ENCODE measurements at regions not wholly inside any gene's neighbourhood (a gene's known extent, or its start where the extent isn't known, plus 50 kb on each side); places are given as distances from the start of the nearest gene placed in this dataset.

GRCh38 chr3:162329514-162329913 is 832.9 kb downstream of the OTOL1 start:
- no peaks in the 10 kb centered on the region for H3K9me2 ChIP-seq (ENCODE audit: insufficient read depth, low read length)
- H4K20me1 ChIP-seq (ENCODE audit: insufficient read depth, low read length), result no peaks in the 10 kb centered on the region
- no TSS peak for BruUV-seq (replicated peaks)
- ChIA-PET POLR2A (interaction anchor here (1.0 kb wide), 1 partner anchor 9 kb away, joined by 3 read pairs; no protein-coding TSS in a partner anchor), CTCF (ENCODE audit: unreplicated experiment) (no interaction called here)
- H3K79me2 ChIP-seq (ENCODE audit: insufficient read depth, low read depth, low read length), result no peaks in the 10 kb centered on the region
- no peak overlapping the region for H3K4me3 ChIP-seq (ENCODE audit: low read depth, low read length, poor library complexity, severe bottlenecking)
- no peaks in the 10 kb centered on the region for H3K4me1 ChIP-seq (ENCODE audit: insufficient read depth, low read length, poor library complexity, severe bottlenecking)
- no peak overlapping the region for H2AFZ ChIP-seq (ENCODE audit: low read length)
- DNase-seq (ENCODE audit: low spot score), result no peak
- no peak overlapping the region for H3K27ac ChIP-seq (ENCODE audit: low read depth, low read length, poor library complexity, severe bottlenecking)
- no peaks in the 10 kb centered on the region for H3K36me3 ChIP-seq (ENCODE audit: insufficient read depth, low read length)
- intact Hi-C loops (cut with micrococcal nuclease; ENCODE audit: unreplicated experiment), result no loop called here
- TF ChIP-seq EZH2phosphoT487 (IDR thresholded peaks at IDR 0.05; ENCODE audit: borderline replicate concordance, low read depth, low read length) (no peak), CTCF (conservative IDR thresholded peaks at IDR 0.05; ENCODE audit: low read length) (no peak)
- no peak overlapping the region for H3K4me2 ChIP-seq (ENCODE audit: low read length)
- H3K9me3 ChIP-seq (ENCODE audit: low read length), result no peaks in the 10 kb centered on the region

DNA sequence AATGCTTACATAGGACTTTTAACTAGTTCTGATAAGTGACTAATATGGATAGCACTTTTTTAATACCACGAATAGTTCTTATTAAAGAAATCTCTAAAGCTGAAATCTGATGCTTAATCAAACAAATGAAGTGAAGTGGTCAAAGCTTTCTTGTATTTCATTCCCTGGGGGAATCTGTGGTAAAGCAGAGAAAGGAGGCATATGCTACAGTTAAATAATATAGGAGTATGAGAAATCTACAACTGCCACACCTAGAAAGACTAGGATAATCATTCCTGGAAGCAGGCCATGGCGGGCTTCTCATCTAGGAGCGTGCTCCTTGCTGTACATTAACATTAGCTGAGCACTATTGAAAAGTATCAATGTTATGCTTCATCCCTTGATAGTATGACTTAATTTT is 835.7 kb downstream of the OTOL1 start:
- Histone ChIP-seq H3K4me1 (ENCODE audit: insufficient read depth, low read length, poor library complexity, severe bottlenecking) (no peaks in the 10 kb centered on the region), H3K4me2 (ENCODE audit: low read length) (no peak overlapping the region), H3K36me3 (ENCODE audit: insufficient read depth, low read length) (no peaks in the 10 kb centered on the region), H3K4me3 (ENCODE audit: low read depth, low read length, poor library complexity, severe bottlenecking) (no peak overlapping the region), H2AFZ (ENCODE audit: low read length) (no peak overlapping the region), H3K9me3 (ENCODE audit: low read length) (no peaks in the 10 kb centered on the region), H3K79me2 (ENCODE audit: insufficient read depth, low read depth, low read length) (no peaks in the 10 kb centered on the region), H3K27ac (ENCODE audit: low read depth, low read length, poor library complexity, severe bottlenecking) (no peak overlapping the region), H3K9me2 (ENCODE audit: insufficient read depth, low read length) (no peaks in the 10 kb centered on the region), H4K20me1 (ENCODE audit: insufficient read depth, low read length) (no peaks in the 10 kb centered on the region)
- DNase-seq (ENCODE audit: low spot score), result no peak
- POLR2A ChIA-PET, result interaction anchor here (1.4 kb wide), 1 partner anchor 13 kb away, joined by 4 read pairs; no protein-coding TSS in a partner anchor
- BruUV-seq (replicated peaks), result no TSS peak
- intact Hi-C loops (cut with micrococcal nuclease; ENCODE audit: unreplicated experiment), result no loop called here
- TF ChIP-seq EZH2phosphoT487 (IDR thresholded peaks at IDR 0.05; ENCODE audit: borderline replicate concordance, low read depth, low read length), result no peak
- TF ChIP-seq CTCF (conservative IDR thresholded peaks at IDR 0.05; ENCODE audit: low read length), result no peak
- CTCF ChIA-PET (ENCODE audit: unreplicated experiment), result interaction anchor here (0.9 kb wide), 1 partner anchor 12 kb away, joined by 3 read pairs; no protein-coding TSS in a partner anchor

GRCh38 chr3:162334537-162334936 is 837.9 kb downstream of the OTOL1 start:
- intact Hi-C loops (cut with micrococcal nuclease; ENCODE audit: unreplicated experiment), result no loop called here
- Histone ChIP-seq H3K79me2 (ENCODE audit: insufficient read depth, low read depth, low read length) (no peaks in the 10 kb centered on the region), H3K4me2 (ENCODE audit: low read length) (no peak overlapping the region), H2AFZ (ENCODE audit: low read length) (no peak overlapping the region), H3K4me3 (ENCODE audit: low read depth, low read length, poor library complexity, severe bottlenecking) (no peak overlapping the region), H3K9me2 (ENCODE audit: insufficient read depth, low read length) (no peaks in the 10 kb centered on the region), H3K9me3 (ENCODE audit: low read length) (no peaks in the 10 kb centered on the region), H3K4me1 (ENCODE audit: insufficient read depth, low read length, poor library complexity, severe bottlenecking) (no peaks in the 10 kb centered on the region), H4K20me1 (ENCODE audit: insufficient read depth, low read length) (no peaks in the 10 kb centered on the region), H3K36me3 (ENCODE audit: insufficient read depth, low read length) (no peaks in the 10 kb centered on the region), H3K27ac (ENCODE audit: low read depth, low read length, poor library complexity, severe bottlenecking) (no peak overlapping the region)
- ChIA-PET POLR2A (no interaction called here), CTCF (ENCODE audit: unreplicated experiment) (no interaction called here)
- no TSS peak for BruUV-seq (replicated peaks)
- TF ChIP-seq CTCF (conservative IDR thresholded peaks at IDR 0.05; ENCODE audit: low read length) (no peak), EZH2phosphoT487 (IDR thresholded peaks at IDR 0.05; ENCODE audit: borderline replicate concordance, low read depth, low read length) (no peak)
- no peak for DNase-seq (ENCODE audit: low spot score)

Measured in OCI-LY7 (cell line).